Retinal pigment epithelial cell (primary cell): ENCODE measurements at regions not wholly inside any gene's neighbourhood (a gene's known extent, or its start where the extent isn't known, plus 50 kb on each side); places are given as distances from the start of the nearest gene placed in this dataset.
A peak's percentile ranks its signal among the peaks of the same experiment; 100 is the strongest.

Experiments used
- DNase-seq: peaks from one replicate; pipeline ENCODE4 v3.0.0-alpha.2; 2010; ENCODE audit warnings: low read depth
- H3K4me3 ChIP-seq: 2 replicates; pipeline ENCODE4 v1.5.1; 2011; ENCODE audit warnings: mild to moderate bottlenecking, low read length, control low read depth, moderate library complexity
- CTCF ChIP-seq: conservative IDR thresholded peaks from 2 replicates; pipeline ENCODE4 v1.5.1; 2011; ENCODE audit warnings: low read depth, low read length, control low read depth, inconsistent platforms

- DNase-seq: no peak
- TF ChIP-seq CTCF: no peak
- H3K4me3 ChIP-seq: no peak overlapping the region
Observed at GRCh38 chr13:66111628-66112027, 1118.5 kb downstream of the PCDH9 start.

GRCh38 chr13:66106246-66106645, 1123.9 kb downstream of the PCDH9 start:
- TF ChIP-seq CTCF: no peak
- DNase-seq: no peak
- H3K4me3 ChIP-seq: no peak overlapping the region

DNA sequence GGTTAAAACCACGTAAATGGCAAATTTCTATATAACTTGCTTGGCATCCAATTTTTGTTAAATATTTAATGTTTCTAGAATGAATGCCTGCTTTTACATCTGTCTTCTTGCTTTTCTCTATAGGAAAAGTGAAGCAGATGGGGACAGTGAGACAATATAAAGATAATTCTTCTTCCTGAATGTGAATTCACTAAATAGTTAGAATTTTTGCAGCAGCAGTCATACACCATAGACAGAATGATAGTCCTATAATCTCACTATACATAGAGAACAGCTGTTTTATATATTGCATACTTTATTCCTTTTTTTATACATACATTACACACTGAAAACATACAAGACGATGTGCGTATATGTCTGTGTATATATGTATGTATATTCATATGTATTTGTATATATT, 1127.3 kb downstream of the PCDH9 start:
- no peak overlapping the region for H3K4me3 ChIP-seq
- TF ChIP-seq CTCF: no peak
- DNase-seq: no peak

DNA sequence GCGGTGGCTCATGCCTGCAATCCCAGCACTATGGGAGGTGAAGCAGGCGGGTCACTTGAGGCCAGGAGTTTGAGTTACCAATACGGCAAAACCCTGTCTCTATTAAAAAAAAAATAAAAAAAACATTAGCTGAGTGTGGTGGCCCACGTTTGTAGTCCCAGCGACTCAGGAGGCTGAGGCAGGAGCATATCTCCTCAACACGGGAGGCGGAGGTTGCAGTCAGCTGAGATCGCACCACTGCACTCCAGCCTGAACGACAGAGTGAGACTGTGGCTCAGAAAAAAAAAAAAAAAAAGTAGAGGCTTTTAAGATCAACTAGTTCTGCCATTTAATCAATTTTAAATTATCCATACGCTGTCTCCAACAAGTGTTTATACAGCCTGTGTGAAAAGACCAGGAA, 1130.3 kb downstream of the PCDH9 start:
- no peak for TF ChIP-seq CTCF
- H3K4me3 ChIP-seq: no peak overlapping the region
- DNase-seq: no peak

DNA sequence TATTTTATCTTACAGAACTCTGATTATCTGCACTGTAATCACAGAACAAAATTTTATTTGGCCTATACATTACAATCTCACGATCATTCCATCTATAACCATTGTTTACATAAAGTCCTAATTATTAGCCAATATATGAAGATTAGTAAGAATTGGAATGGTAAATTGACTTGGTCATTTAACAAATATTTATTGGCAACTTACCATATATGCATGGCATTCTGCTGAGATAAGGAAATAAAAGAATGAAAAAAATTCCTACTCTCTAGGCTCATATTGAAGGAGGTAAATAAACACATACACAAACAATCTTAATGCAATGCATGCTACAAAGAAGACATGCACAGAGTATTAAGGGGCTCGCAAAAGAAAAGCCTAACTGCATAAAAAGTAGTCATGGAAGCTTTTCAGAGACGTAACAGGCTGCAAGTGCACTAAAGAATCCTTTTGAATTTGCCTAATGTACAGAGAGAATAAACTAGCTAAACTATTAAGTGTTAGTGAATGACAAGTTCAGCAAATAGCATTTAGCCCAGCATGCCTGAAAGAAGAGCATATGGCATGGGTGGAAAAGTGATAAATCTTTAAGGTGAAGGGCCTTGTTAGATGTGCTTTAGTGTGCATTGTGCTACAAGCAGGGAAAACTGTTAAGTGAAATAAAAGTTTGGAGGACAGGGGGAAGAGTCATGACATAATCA, 1131.1 kb downstream of the PCDH9 start:
- TF ChIP-seq CTCF: no peak

GRCh38 chr13:66089711-66090110, 1140.4 kb downstream of the PCDH9 start:
- no peak for DNase-seq

More for the DNA sequence above, 1131.1 kb downstream of the PCDH9 start:
- no peak overlapping the region for H3K4me3 ChIP-seq
- peak; percentile 4 for DNase-seq

More at GRCh38 chr13:66089711-66090110, 1140.4 kb downstream of the PCDH9 start:
- no peak overlapping the region for H3K4me3 ChIP-seq
- TF ChIP-seq CTCF: no peak
